GM12864 (cell line): ENCODE measurements at regions not wholly inside any gene's neighbourhood (a gene's known extent, or its start where the extent isn't known, plus 50 kb on each side); places are given as distances from the start of the nearest gene placed in this dataset.

ENCODE experiments used
- DNase-seq: peaks from one replicate; pipeline ENCODE4 v3.0.0-alpha.2; 2011; ENCODE audit warnings: low read depth
- H3K4me3 ChIP-seq: 2 replicates; pipeline ENCODE4 v1.5.1; 2011; ENCODE audit warnings: mild to moderate bottlenecking, low read depth, low read length, control low read depth
- CTCF ChIP-seq: IDR thresholded peaks from 2 replicates; pipeline ENCODE4 v1.5.1; 2011; ENCODE audit warnings: low read depth, mild to moderate bottlenecking, moderate library complexity, low read length, control low read depth, inconsistent platforms; ENCODE audit errors: missing control alignments

GRCh38 chr20:22462975-22463914, 121.1 kb downstream of the FOXA2 start:
- no peak for TF ChIP-seq CTCF
- DNase-seq: no peak
- no peak overlapping the region for H3K4me3 ChIP-seq

- no peak for TF ChIP-seq CTCF
- DNase-seq: no peak
- H3K4me3 ChIP-seq: no peak overlapping the region
Observed at GRCh38 chr20:22460803-22461202, 123.6 kb downstream of the FOXA2 start.

- H3K4me3 ChIP-seq: no peak overlapping the region
- DNase-seq: no peak
Observed at GRCh38 chr20:22460231-22460630, 124.1 kb downstream of the FOXA2 start.

GRCh38 chr20:22459754-22460153, 124.6 kb downstream of the FOXA2 start:
- TF ChIP-seq CTCF: no peak
- no peak overlapping the region for H3K4me3 ChIP-seq
- no peak for DNase-seq

More at GRCh38 chr20:22460231-22460630, 124.1 kb downstream of the FOXA2 start:
- no peak for TF ChIP-seq CTCF

- no peak overlapping the region for H3K4me3 ChIP-seq
- DNase-seq: no peak
- TF ChIP-seq CTCF: no peak
Observed at GRCh38 chr20:22456109-22456508, 128.3 kb downstream of the FOXA2 start.

GRCh38 chr20:22455259-22455658, 129.1 kb downstream of the FOXA2 start:
- no peak overlapping the region for H3K4me3 ChIP-seq
- no peak for TF ChIP-seq CTCF
- no peak for DNase-seq
